ENCODE measurements at regions not wholly inside any gene's neighbourhood (a gene's known extent, or its start where the extent isn't known, plus 50 kb on each side); places are given as distances from the start of the nearest gene placed in this dataset.

DNA sequence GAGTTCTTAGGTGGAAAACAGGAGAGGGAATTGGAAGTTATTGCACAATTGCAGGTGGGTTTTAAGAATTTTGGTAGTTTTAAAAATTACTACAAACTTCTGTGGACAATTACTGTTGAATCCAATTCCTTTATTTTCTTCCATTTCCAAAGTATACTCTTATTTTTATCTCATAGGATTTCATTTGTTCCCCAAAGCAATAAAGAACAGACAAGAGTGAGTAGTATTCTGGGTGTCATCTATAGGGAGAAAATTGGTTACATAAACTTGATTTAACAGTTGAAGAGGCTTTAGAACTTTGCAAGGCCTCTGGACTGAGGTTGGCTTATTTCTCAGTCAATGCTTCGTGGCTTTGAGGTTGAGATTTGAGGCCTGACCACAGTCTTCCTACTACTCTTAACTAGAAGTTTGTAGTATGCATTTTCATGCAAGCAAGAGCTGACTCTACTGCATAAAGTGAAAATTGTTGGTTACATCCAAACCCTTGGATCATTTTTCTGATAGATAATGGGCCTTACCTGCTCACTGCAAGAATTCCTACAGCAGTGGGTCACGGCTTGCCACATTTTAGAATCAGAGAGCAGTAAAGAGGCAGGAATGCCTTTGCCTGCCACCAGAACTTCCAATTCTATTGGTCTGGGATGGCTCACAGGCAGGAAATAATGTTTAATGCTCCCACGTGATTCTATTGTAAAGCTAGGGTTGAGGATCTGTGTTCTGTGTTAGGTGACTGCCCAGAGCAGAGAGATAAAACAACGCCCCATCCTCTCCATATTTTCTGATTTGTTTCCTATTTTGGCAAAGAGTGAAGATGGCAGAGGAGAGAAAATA lies 270.5 kb downstream of the TTC6 start (continued):
- TF ChIP-seq ARHGAP35 (CRISPR knock-in tag; IDR thresholded peaks at IDR 0.05; ENCODE audit: borderline replicate concordance) (0 out of 2 replicates have a peak, but pooled peaks have one; percentile 33), KDM5A (IDR thresholded peaks at IDR 0.05; ENCODE audit: borderline replicate concordance, low read length) (0 out of 2 replicates have a peak, but pooled peaks have one; percentile 1), SCMH1 (CRISPR knock-in tag; IDR thresholded peaks at IDR 0.05; ENCODE audit: borderline replicate concordance) (no peak), FIP1L1 (IDR thresholded peaks at IDR 0.05; ENCODE audit: borderline replicate concordance, insufficient read depth, low read depth, low read length) (no peak), ESRRA (CRISPR knock-in tag; IDR thresholded peaks at IDR 0.05; ENCODE audit: low read depth) (no peak), ATM (IDR thresholded peaks at IDR 0.05; ENCODE audit: borderline replicate concordance) (no peak; the same call in 1 of the 2 replicates), KLF13 (CRISPR knock-in tag; IDR thresholded peaks at IDR 0.05) (no peak), GABPB1 (CRISPR knock-in tag; IDR thresholded peaks at IDR 0.05) (no peak), ZNF790 (CRISPR knock-in tag; IDR thresholded peaks at IDR 0.05; ENCODE audit: borderline replicate concordance) (no peak), ZNF263 (CRISPR knock-in tag; IDR thresholded peaks at IDR 0.05) (0 out of 2 replicates have a peak, but pooled peaks have one; percentile 15), GZF1 (CRISPR knock-in tag; IDR thresholded peaks at IDR 0.05) (0 out of 2 replicates have a peak, but pooled peaks have one; percentile 18), ZC3H4 (CRISPR knock-in tag; IDR thresholded peaks at IDR 0.05; ENCODE audit: borderline replicate concordance) (peak; percentile 78; the same call in 1 of the 2 replicates), GFI1 (CRISPR knock-in tag; IDR thresholded peaks at IDR 0.05; ENCODE audit: borderline replicate concordance) (no peak), CHCHD3 (CRISPR knock-in tag; IDR thresholded peaks at IDR 0.05) (no peak), FOXO4 (CRISPR knock-in tag; conservative IDR thresholded peaks at IDR 0.05) (0 out of 2 replicates have a peak, but pooled peaks have one; percentile 89), CSRNP2 (CRISPR knock-in tag; conservative IDR thresholded peaks at IDR 0.05; ENCODE audit: low read depth) (no peak), GMEB1 (CRISPR knock-in tag; IDR thresholded peaks at IDR 0.05; ENCODE audit: borderline replicate concordance) (no peak)
- TF ChIP-seq, protein P1, sequence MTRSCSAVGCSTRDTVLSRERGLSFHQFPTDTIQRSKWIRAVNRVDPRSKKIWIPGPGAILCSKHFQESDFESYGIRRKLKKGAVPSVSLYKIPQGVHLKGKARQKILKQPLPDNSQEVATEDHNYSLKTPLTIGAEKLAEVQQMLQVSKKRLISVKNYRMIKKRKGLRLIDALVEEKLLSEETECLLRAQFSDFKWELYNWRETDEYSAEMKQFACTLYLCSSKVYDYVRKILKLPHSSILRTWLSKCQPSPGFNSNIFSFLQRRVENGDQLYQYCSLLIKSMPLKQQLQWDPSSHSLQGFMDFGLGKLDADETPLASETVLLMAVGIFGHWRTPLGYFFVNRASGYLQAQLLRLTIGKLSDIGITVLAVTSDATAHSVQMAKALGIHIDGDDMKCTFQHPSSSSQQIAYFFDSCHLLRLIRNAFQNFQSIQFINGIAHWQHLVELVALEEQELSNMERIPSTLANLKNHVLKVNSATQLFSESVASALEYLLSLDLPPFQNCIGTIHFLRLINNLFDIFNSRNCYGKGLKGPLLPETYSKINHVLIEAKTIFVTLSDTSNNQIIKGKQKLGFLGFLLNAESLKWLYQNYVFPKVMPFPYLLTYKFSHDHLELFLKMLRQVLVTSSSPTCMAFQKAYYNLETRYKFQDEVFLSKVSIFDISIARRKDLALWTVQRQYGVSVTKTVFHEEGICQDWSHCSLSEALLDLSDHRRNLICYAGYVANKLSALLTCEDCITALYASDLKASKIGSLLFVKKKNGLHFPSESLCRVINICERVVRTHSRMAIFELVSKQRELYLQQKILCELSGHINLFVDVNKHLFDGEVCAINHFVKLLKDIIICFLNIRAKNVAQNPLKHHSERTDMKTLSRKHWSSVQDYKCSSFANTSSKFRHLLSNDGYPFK (CRISPR knock-in tag; IDR thresholded peaks at IDR 0.05; ENCODE audit: borderline replicate concordance): no peak
- TF ChIP-seq, protein P2, sequence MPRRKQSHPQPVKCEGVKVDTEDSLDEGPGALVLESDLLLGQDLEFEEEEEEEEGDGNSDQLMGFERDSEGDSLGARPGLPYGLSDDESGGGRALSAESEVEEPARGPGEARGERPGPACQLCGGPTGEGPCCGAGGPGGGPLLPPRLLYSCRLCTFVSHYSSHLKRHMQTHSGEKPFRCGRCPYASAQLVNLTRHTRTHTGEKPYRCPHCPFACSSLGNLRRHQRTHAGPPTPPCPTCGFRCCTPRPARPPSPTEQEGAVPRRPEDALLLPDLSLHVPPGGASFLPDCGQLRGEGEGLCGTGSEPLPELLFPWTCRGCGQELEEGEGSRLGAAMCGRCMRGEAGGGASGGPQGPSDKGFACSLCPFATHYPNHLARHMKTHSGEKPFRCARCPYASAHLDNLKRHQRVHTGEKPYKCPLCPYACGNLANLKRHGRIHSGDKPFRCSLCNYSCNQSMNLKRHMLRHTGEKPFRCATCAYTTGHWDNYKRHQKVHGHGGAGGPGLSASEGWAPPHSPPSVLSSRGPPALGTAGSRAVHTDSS (CRISPR knock-in tag; conservative IDR thresholded peaks at IDR 0.05): no peak
